Islet precursor cell (in vitro differentiated cells): ENCODE measurements at regions not wholly inside any gene's neighbourhood (a gene's known extent, or its start where the extent isn't known, plus 50 kb on each side); places are given as distances from the start of the nearest gene placed in this dataset.

Experiments used
- DNase-seq: peaks from one replicate; pipeline ENCODE4 v3.0.0-alpha.2; 2018

- no peak for DNase-seq
Observed at GRCh38 chr3:99430348-99431134, 207.9 kb upstream of the COL8A1 start.

- DNase-seq = no peak
Observed at GRCh38 chr3:99429502-99429901, 208.9 kb upstream of the COL8A1 start.

GRCh38 chr3:99425930-99426329 is 212.5 kb upstream of the COL8A1 start:
- no peak for DNase-seq

- DNase-seq = no peak
Observed at GRCh38 chr3:99419116-99419515, 219.3 kb upstream of the COL8A1 start.

- no peak for DNase-seq
Observed at GRCh38 chr3:99418709-99419108, 219.7 kb upstream of the COL8A1 start.

GRCh38 chr3:99418209-99418635 is 220.2 kb upstream of the COL8A1 start:
- DNase-seq = no peak

GRCh38 chr3:99413504-99413903 is 224.9 kb upstream of the COL8A1 start:
- no peak for DNase-seq

- peak; percentile 66 for DNase-seq
Observed at GRCh38 chr3:99410789-99411311, 227.5 kb upstream of the COL8A1 start.

GRCh38 chr3:99409961-99410360 is 228.4 kb upstream of the COL8A1 start:
- DNase-seq = no peak

GRCh38 chr3:99407257-99407656 is 231.1 kb upstream of the COL8A1 start:
- DNase-seq = no peak

GRCh38 chr3:99402755-99403154 is 235.6 kb upstream of the COL8A1 start:
- DNase-seq = no peak

- no peak for DNase-seq
Observed at GRCh38 chr3:99400352-99400751, 238.0 kb upstream of the COL8A1 start.

GRCh38 chr3:99396651-99397275 is 241.6 kb upstream of the COL8A1 start:
- no peak for DNase-seq

GRCh38 chr3:99394831-99395778 is 243.3 kb upstream of the COL8A1 start:
- DNase-seq = peak; percentile 53

- DNase-seq = no peak
Observed at GRCh38 chr3:99393961-99394360, 244.4 kb upstream of the COL8A1 start.

- no peak for DNase-seq
Observed at GRCh38 chr3:99388780-99389179, 249.6 kb upstream of the COL8A1 start.

- no peak for DNase-seq
Observed at GRCh38 chr3:99384596-99384995, 253.8 kb upstream of the COL8A1 start.

- no peak for DNase-seq
Observed at GRCh38 chr3:99376926-99377325, 261.5 kb upstream of the COL8A1 start.

- DNase-seq = no peak
Observed at GRCh38 chr3:99373846-99374210, 264.6 kb upstream of the COL8A1 start.

GRCh38 chr3:99373088-99373845 is 265.1 kb upstream of the COL8A1 start:
- no peak for DNase-seq

- peak; percentile 60 for DNase-seq
Observed at GRCh38 chr3:99366663-99367429, 271.5 kb upstream of the COL8A1 start.

GRCh38 chr3:99365979-99366378 is 272.4 kb upstream of the COL8A1 start:
- DNase-seq = no peak
